VCaP (cell line): ENCODE measurements at regions not wholly inside any gene's neighbourhood (a gene's known extent, or its start where the extent isn't known, plus 50 kb on each side); places are given as distances from the start of the nearest gene placed in this dataset.

Experiments used
- H3K27ac ChIP-seq: fragments of 450-650 bp; 2 replicates; pipeline ENCODE4 v1.5.1; 2017
- CTCF ChIP-seq: fragments of 450-650 bp; conservative IDR thresholded peaks from 2 replicates; pipeline ENCODE4 v1.5.1; 2017; ENCODE audit warnings: mild to moderate bottlenecking, moderate library complexity

- TF ChIP-seq CTCF, result peak; percentile 99
- no peak overlapping the region for H3K27ac ChIP-seq
These were observed 51.9 kb upstream of the CLMP start for GRCh38 chr11:123246749-123247495.

GRCh38 chr11:123245567-123245966, 50.5 kb upstream of the CLMP start:
- no peak for TF ChIP-seq CTCF
- no peak overlapping the region for H3K27ac ChIP-seq
